ENCODE measurements at regions not wholly inside any gene's neighbourhood (a gene's known extent, or its start where the extent isn't known, plus 50 kb on each side); places are given as distances from the start of the nearest gene placed in this dataset.

DNA sequence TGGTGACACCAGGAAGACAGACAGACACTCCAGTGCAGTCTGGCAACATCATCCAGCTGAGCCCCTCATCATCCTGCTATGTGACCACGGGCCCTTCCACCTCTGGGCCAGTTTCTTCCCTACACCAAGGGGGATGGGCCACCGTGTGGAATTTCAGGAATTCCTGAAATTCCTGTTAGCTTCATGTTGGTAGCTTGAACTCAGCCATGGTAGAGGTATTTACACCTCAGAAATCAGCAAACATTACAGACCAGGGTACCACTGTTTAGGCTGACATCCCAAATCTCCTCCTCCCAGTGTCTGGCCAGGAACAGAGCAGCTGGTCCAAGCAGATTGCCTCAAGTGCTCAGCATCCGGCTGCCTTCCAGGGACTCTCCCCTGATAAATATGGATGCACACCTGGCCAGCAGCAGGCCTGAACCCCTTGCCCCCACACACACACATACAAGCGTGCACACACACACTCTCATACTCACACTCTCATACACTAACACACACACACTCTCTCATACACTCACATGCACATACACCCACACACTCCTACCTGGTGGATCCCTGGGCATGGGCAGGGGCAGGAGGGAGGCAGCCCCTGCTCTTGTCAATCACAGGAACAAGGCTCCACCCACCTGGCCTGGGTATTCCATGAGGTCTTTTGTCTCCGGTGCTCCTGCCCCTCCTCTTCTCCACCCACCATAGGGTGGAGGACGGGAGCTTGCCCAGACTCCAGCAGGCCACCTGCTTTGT, 85.2 kb downstream of the BUD13 start:
- TF ChIP-seq POLR2A (IDR thresholded peaks at IDR 0.05; ENCODE audit: low read length) (no peak), GATA1 (IDR thresholded peaks at IDR 0.05; ENCODE audit: low read depth, low read length) (no peak)

Measured in erythroblast (primary cell).